Esophagus muscularis mucosa (tissue), 4 donors: ENCODE measurements at regions not wholly inside any gene's neighbourhood (a gene's known extent, or its start where the extent isn't known, plus 50 kb on each side); places are given as distances from the start of the nearest gene placed in this dataset.

Experiments used
- CTCF ChIP-seq, 3 experiments: fragments of 200-600 bp in 2 of 3; fragments of 450-650 bp in 1 of 3; sonication (generic) in 2 of 3; IDR thresholded peaks; one replicate each; pipeline ENCODE4 v1.5.1; 2017 to 2019; ENCODE audit warnings: antibody characterized with exemption in 3 of 3, mild to moderate bottlenecking in 2 of 3, moderate library complexity in 1 of 3
- EP300 ChIP-seq: sonication (generic); formaldehyde crosslinking; IDR thresholded peaks from one replicate; pipeline ENCODE4 v1.6.1; 2017; ENCODE audit warnings: antibody characterized with exemption
- POLR2A ChIP-seq: fragments of 450-650 bp; IDR thresholded peaks from one replicate; pipeline ENCODE4 v1.6.1; 2017; ENCODE audit warnings: antibody characterized with exemption, moderate library complexity, mild to moderate bottlenecking, low read depth

GRCh38 chr12:72734581-72734980 is 462.4 kb downstream of the TRHDE start:
- TF ChIP-seq CTCF (IDR thresholded peaks at IDR 0.05) = no peak
- no peak for TF ChIP-seq POLR2A
- TF ChIP-seq EP300 = no peak
